ENCODE measurements at regions not wholly inside any gene's neighbourhood (a gene's known extent, or its start where the extent isn't known, plus 50 kb on each side); places are given as distances from the start of the nearest gene placed in this dataset.

- Histone ChIP-seq H3K9ac (ENCODE audit: low read depth in 1 of 2, low read length in 2 of 2) (no peak overlapping the region), H3K9me3 (ENCODE audit: control insufficient read depth in 4 of 4, low read length in 3 of 4) (no peaks in the 10 kb centered on the region), H3K4me3 (ENCODE audit: low read depth in 1 of 3, low read length in 3 of 3) (no peak overlapping the region), H3K27me3 (ENCODE audit: control insufficient read depth in 4 of 4, insufficient read depth in 4 of 4, low read length in 3 of 4) (peaks cover 0 to 2% (median 0%) of the 10 kb centered on the region in 4 donors), H3K27ac (ENCODE audit: low read depth in 1 of 2, low read length in 2 of 2) (no peak overlapping the region), H3K4me1 (ENCODE audit: control insufficient read depth in 4 of 4, insufficient read depth in 4 of 4, low read length in 3 of 4) (no peaks in the 10 kb centered on the region), H3K36me3 (ENCODE audit: control insufficient read depth in 4 of 4, insufficient read depth in 3 of 4, low read depth in 1 of 4, low read length in 3 of 4) (no peaks in the 10 kb centered on the region)
- TF ChIP-seq GABPA (IDR thresholded peaks at IDR 0.05 in 1 of 2, conservative IDR thresholded peaks at IDR 0.05 in 1 of 2) (no peak), EGR1 (IDR thresholded peaks at IDR 0.05; ENCODE audit: low read depth in 2 of 2) (no peak)
- no peak for DNase-seq (ENCODE audit: low spot score)
- WGBS, result 43% methylated on average over 2 of the region's 2 CpGs
Observed at GRCh38 chr5:164577742-164578141, 1072.3 kb downstream of the MAT2B start.

- TF ChIP-seq GABPA (IDR thresholded peaks at IDR 0.05 in 1 of 2, conservative IDR thresholded peaks at IDR 0.05 in 1 of 2), result no peak
- TF ChIP-seq FOXA2 (IDR thresholded peaks at IDR 0.05), result no peak
- no peak for TF ChIP-seq NR2F2 (IDR thresholded peaks at IDR 0.05)
- no peak for TF ChIP-seq ZBTB33 (IDR thresholded peaks at IDR 0.05)
- TF ChIP-seq TAF1 (conservative IDR thresholded peaks at IDR 0.05), result no peak
- no peak for TF ChIP-seq SP1 (IDR thresholded peaks at IDR 0.05)
- TF ChIP-seq FOXA1 (IDR thresholded peaks at IDR 0.05), result no peak
- no peak for TF ChIP-seq RXRA (IDR thresholded peaks at IDR 0.05)
- TF ChIP-seq MAX (IDR thresholded peaks at IDR 0.05), result no peak
- TF ChIP-seq YY1 (IDR thresholded peaks at IDR 0.05), result no peak
- no peak for TF ChIP-seq HNF4G (IDR thresholded peaks at IDR 0.05)
- no peak for TF ChIP-seq EGR1 (IDR thresholded peaks at IDR 0.05; ENCODE audit: low read depth in 2 of 2)
- no peak for TF ChIP-seq RAD21 (IDR thresholded peaks at IDR 0.05)
- TF ChIP-seq HNF4A (conservative IDR thresholded peaks at IDR 0.05), result no peak
- Histone ChIP-seq H3K27ac (ENCODE audit: low read depth in 1 of 2, low read length in 2 of 2) (no peak overlapping the region), H3K27me3 (ENCODE audit: control insufficient read depth in 4 of 4, insufficient read depth in 4 of 4, low read length in 3 of 4) (peaks cover 0 to 2% (median 0%) of the 10 kb centered on the region in 4 donors), H3K4me1 (ENCODE audit: control insufficient read depth in 4 of 4, insufficient read depth in 4 of 4, low read length in 3 of 4) (no peaks in the 10 kb centered on the region), H3K4me3 (ENCODE audit: low read depth in 1 of 3, low read length in 3 of 3) (no peak overlapping the region), H3K9ac (ENCODE audit: low read depth in 1 of 2, low read length in 2 of 2) (no peak overlapping the region), H3K36me3 (ENCODE audit: control insufficient read depth in 4 of 4, insufficient read depth in 3 of 4, low read depth in 1 of 4, low read length in 3 of 4) (no peaks in the 10 kb centered on the region), H3K9me3 (ENCODE audit: control insufficient read depth in 4 of 4, low read length in 3 of 4) (no peaks in the 10 kb centered on the region)
- DNase-seq (ENCODE audit: low spot score), result no peak
- WGBS, result 79% methylated on average over 5 of the region's 5 CpGs
Observed at GRCh38 chr5:164578401-164578800, 1073.0 kb downstream of the MAT2B start.

- no peak overlapping the region for H3K4me3 ChIP-seq (ENCODE audit: low read depth in 1 of 3, low read length in 3 of 3)
- H3K9ac ChIP-seq (ENCODE audit: low read depth in 1 of 2, low read length in 2 of 2), result no peak overlapping the region
- H3K4me1 ChIP-seq (ENCODE audit: control insufficient read depth in 4 of 4, insufficient read depth in 4 of 4, low read length in 3 of 4), result no peaks in the 10 kb centered on the region
- WGBS, result 42% methylated on average over 2 of the region's 2 CpGs
- no peak for TF ChIP-seq MAX (IDR thresholded peaks at IDR 0.05)
- TF ChIP-seq TAF1 (conservative IDR thresholded peaks at IDR 0.05), result no peak
- TF ChIP-seq NR2F2 (IDR thresholded peaks at IDR 0.05), result no peak
- TF ChIP-seq ZBTB33 (IDR thresholded peaks at IDR 0.05), result no peak
- no peak for TF ChIP-seq JUND (IDR thresholded peaks at IDR 0.05)
- TF ChIP-seq FOXA1 (IDR thresholded peaks at IDR 0.05), result no peak
- no peak for TF ChIP-seq SP1 (IDR thresholded peaks at IDR 0.05)
- TF ChIP-seq EGR1 (IDR thresholded peaks at IDR 0.05; ENCODE audit: low read depth in 2 of 2), result no peak
- no peak for TF ChIP-seq RXRA (IDR thresholded peaks at IDR 0.05)
- no peak for TF ChIP-seq HNF4A (conservative IDR thresholded peaks at IDR 0.05)
- TF ChIP-seq CTCF (IDR thresholded peaks at IDR 0.05; ENCODE audit: low read depth, low read length, missing input control), result no peak
- TF ChIP-seq RAD21 (IDR thresholded peaks at IDR 0.05), result no peak
- no peaks in the 10 kb centered on the region for H3K36me3 ChIP-seq (ENCODE audit: control insufficient read depth in 4 of 4, insufficient read depth in 3 of 4, low read depth in 1 of 4, low read length in 3 of 4)
- peaks cover 0 to 2% (median 0%) of the 10 kb centered on the region in 4 donors for H3K27me3 ChIP-seq (ENCODE audit: control insufficient read depth in 4 of 4, insufficient read depth in 4 of 4, low read length in 3 of 4)
- no peak overlapping the region for H3K27ac ChIP-seq (ENCODE audit: low read depth in 1 of 2, low read length in 2 of 2)
- DNase-seq (ENCODE audit: low spot score), result no peak
- H3K9me3 ChIP-seq (ENCODE audit: control insufficient read depth in 4 of 4, low read length in 3 of 4), result no peaks in the 10 kb centered on the region
Observed at GRCh38 chr5:164578911-164579310, 1073.5 kb downstream of the MAT2B start.

Measured in liver (tissue), 8 donors.